Right atrium auricular region (tissue), 2 donors: ENCODE measurements at regions not wholly inside any gene's neighbourhood (a gene's known extent, or its start where the extent isn't known, plus 50 kb on each side); places are given as distances from the start of the nearest gene placed in this dataset.

ENCODE experiments used
- DNase-seq: peaks from one replicate; pipeline ENCODE4 v3.0.0-alpha.2; 2019; ENCODE audit warnings: low spot score
- H3K27ac ChIP-seq, 2 donors: fragments of 200-600 bp; sonication (generic); 1 replicate in 1 of 2; 2 replicates in 1 of 2; pipeline ENCODE4 v1.5.1; 2016 to 2019
- H3K27me3 ChIP-seq, 2 donors: fragments of 200-600 bp; sonication (generic); one replicate each; pipeline versions ENCODE4 v1.5.1 to v1.6.0; 2017 to 2019
- H3K36me3 ChIP-seq: fragments of 200-600 bp; sonication (generic); one replicate; pipeline ENCODE4 v1.5.1; 2016
- H3K4me1 ChIP-seq, 2 donors: fragments of 200-600 bp; sonication (generic); one replicate each; pipeline versions ENCODE4 v1.5.1 to v1.6.0; 2017 to 2019
- H3K4me3 ChIP-seq, 2 donors: fragments of 200-600 bp; sonication (generic); 1 replicate in 1 of 2; 2 replicates in 1 of 2; pipeline ENCODE4 v1.5.1; 2017 to 2019; ENCODE audit warnings: mild to moderate bottlenecking in 1 of 2, moderate library complexity in 1 of 2
- H3K9me3 ChIP-seq, 2 donors: fragments of 200-600 bp; sonication (generic); one replicate each; pipeline ENCODE4 v1.5.1; 2019
- TF ChIP-seq, protein P1 (sequence below), 2 donors: fragments of 200-600 bp; sonication (generic); IDR thresholded peaks; one replicate each; pipeline ENCODE4 v1.5.1; 2019; ENCODE audit warnings: antibody characterized with exemption in 2 of 2

- TF ChIP-seq, protein P1, sequence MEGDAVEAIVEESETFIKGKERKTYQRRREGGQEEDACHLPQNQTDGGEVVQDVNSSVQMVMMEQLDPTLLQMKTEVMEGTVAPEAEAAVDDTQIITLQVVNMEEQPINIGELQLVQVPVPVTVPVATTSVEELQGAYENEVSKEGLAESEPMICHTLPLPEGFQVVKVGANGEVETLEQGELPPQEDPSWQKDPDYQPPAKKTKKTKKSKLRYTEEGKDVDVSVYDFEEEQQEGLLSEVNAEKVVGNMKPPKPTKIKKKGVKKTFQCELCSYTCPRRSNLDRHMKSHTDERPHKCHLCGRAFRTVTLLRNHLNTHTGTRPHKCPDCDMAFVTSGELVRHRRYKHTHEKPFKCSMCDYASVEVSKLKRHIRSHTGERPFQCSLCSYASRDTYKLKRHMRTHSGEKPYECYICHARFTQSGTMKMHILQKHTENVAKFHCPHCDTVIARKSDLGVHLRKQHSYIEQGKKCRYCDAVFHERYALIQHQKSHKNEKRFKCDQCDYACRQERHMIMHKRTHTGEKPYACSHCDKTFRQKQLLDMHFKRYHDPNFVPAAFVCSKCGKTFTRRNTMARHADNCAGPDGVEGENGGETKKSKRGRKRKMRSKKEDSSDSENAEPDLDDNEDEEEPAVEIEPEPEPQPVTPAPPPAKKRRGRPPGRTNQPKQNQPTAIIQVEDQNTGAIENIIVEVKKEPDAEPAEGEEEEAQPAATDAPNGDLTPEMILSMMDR (IDR thresholded peaks at IDR 0.05), result no peak
- DNase-seq, result no peak
- Histone ChIP-seq H3K4me1 (no peaks in the 10 kb centered on the region), H3K9me3 (no peaks in the 10 kb centered on the region), H3K27me3 (no peaks in the 10 kb centered on the region), H3K4me3 (no peak overlapping the region), H3K27ac (no peak overlapping the region), H3K36me3 (no peaks in the 10 kb centered on the region)
Measured at GRCh38 chr4:14653338-14653737, 348.9 kb upstream of the CPEB2 start.

DNA sequence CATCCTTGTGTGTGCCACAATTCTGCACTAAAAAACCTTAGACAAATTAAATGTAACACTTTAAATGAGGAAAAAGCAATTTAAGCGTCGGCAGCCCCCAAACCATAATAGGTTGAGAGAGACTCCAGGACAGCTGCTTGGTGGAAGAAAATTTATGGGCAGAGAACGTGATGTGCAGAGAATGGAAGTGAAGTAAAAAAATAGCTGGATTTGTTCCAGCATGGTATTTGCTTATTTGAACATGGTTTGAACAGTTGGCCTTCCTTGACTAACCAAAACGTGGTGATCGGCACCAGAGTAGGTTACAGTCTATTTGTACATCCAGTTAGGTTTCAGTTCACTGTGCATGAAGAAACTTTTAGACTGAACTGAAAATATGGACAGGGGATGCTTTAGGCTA lies 343.0 kb upstream of the CPEB2 start:
- TF ChIP-seq, protein P1 (IDR thresholded peaks at IDR 0.05), result no peak
- DNase-seq, result no peak
- Histone ChIP-seq H3K9me3 (no peaks in the 10 kb centered on the region), H3K4me1 (no peaks in the 10 kb centered on the region), H3K36me3 (no peaks in the 10 kb centered on the region), H3K27ac (no peak overlapping the region), H3K27me3 (no peaks in the 10 kb centered on the region), H3K4me3 (no peak overlapping the region)

DNA sequence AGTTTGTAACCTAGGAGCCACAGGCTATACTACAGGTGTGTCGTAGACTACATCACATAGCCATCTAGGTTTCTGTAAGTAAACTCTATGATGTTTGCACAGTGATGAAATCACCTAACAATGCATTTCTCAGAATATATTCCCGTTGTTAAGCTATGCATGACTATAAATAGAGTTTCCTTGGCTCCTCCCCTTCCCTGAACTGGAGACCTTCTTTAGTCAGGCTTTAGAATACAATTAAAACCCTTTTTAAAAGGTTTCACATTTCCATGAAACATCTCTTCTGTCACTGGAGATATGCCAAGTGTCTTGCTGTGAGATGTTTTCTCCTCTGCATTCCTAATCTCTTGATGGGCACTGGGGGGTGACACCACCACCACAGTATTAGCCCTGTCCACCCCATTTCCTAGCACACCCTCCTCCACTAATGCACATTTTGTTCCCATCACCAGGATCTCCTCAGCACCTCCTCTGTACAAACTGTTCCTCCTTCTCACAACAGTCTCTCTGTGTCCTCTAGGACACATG lies 334.6 kb upstream of the CPEB2 start:
- DNase-seq, result no peak
- H3K9me3 ChIP-seq, result peaks cover 0 to 9% of the 10 kb centered on the region in 2 donors
- H3K27ac ChIP-seq, result no peak overlapping the region
- no peak overlapping the region for H3K4me3 ChIP-seq
- no peaks in the 10 kb centered on the region for H3K4me1 ChIP-seq
- TF ChIP-seq, protein P1 (IDR thresholded peaks at IDR 0.05), result no peak
- no peaks in the 10 kb centered on the region for H3K27me3 ChIP-seq
- H3K36me3 ChIP-seq, result no peaks in the 10 kb centered on the region

- no peaks in the 10 kb centered on the region for H3K4me1 ChIP-seq
- DNase-seq, result no peak
- H3K27ac ChIP-seq, result no peak overlapping the region
- peaks cover 0 to 9% of the 10 kb centered on the region in 2 donors for H3K9me3 ChIP-seq
- TF ChIP-seq, protein P1 (IDR thresholded peaks at IDR 0.05), result no peak
- H3K4me3 ChIP-seq, result no peak overlapping the region
- no peaks in the 10 kb centered on the region for H3K27me3 ChIP-seq
- no peaks in the 10 kb centered on the region for H3K36me3 ChIP-seq
Measured at GRCh38 chr4:14668296-14668695, 334.0 kb upstream of the CPEB2 start.

DNA sequence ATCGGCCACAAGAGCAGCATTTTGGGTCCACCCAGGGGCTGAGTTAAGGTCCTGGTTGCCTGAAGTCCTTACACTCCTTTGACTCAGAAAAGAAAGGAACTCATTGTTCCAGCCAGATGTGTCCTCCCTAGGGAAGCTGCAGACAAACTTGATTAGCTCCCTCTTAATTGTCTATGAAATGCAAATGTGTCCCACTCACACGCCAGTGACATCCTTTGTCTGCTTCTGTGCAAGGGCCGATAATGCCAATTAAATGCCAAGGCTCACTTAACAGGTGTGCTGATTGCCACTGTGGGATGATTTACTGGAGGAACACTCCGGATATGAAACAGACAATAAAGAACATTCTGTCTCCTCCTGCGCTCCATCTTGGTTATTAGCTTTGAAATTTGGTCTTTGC lies 332.9 kb upstream of the CPEB2 start:
- H3K36me3 ChIP-seq, result no peaks in the 10 kb centered on the region
- no peaks in the 10 kb centered on the region for H3K27me3 ChIP-seq
- TF ChIP-seq, protein P1 (IDR thresholded peaks at IDR 0.05), result no peak
- H3K9me3 ChIP-seq, result peaks cover 0 to 9% of the 10 kb centered on the region in 2 donors
- no peak for DNase-seq
- H3K4me3 ChIP-seq, result no peak overlapping the region
- no peaks in the 10 kb centered on the region for H3K4me1 ChIP-seq
- no peak overlapping the region for H3K27ac ChIP-seq

DNA sequence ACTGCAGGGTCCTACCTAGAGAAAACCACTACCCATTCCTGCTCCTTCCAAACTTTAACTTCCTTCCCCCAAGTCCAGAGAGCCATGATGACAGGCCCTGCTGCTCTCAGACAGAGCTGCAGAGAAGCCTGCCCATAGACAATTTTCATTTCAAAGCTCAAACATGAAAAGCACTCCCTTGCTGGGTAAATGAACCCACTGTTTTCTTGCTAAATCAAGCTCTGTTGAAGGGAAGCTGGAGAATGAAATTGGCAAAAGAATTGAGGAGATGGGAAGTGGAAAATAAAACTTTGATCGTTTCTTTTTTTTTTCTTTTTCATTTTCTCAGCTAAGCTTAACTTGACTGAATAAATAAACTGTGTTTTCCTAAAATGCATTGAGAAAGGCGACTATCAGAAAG lies 331.1 kb upstream of the CPEB2 start:
- no peaks in the 10 kb centered on the region for H3K27me3 ChIP-seq
- H3K27ac ChIP-seq, result no peak overlapping the region
- no peak overlapping the region for H3K4me3 ChIP-seq
- H3K9me3 ChIP-seq, result peaks cover 0 to 7% of the 10 kb centered on the region in 2 donors
- H3K36me3 ChIP-seq, result no peaks in the 10 kb centered on the region
- H3K4me1 ChIP-seq, result no peaks in the 10 kb centered on the region
- no peak for DNase-seq
- TF ChIP-seq, protein P1 (IDR thresholded peaks at IDR 0.05), result no peak
